ENCODE measurements at regions not wholly inside any gene's neighbourhood (a gene's known extent, or its start where the extent isn't known, plus 50 kb on each side); places are given as distances from the start of the nearest gene placed in this dataset.

DNA sequence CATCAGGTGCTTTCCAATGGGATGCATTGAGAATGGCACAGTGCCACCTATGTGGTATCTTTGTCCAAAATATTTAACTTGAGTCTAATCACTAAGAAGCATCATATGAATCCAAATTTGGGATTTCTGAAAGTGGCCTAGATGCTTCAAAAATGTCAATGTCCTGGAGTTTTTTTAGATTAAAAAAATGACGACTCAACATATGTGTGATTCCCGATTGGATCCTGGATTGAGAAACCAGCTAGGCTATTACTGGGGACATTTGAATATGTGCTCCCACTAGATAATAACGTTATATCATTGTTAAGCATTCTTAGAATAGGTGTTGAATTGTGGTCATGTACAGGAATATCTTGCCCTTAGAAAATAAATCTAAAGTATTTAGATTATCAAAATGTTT is 189.2 kb downstream of the TBXT start:
- Histone ChIP-seq H3K9ac (no peak overlapping the region), H4K20me1 (ENCODE audit: low read depth) (no peaks in the 10 kb centered on the region), H3K79me2 (ENCODE audit: low read depth) (no peaks in the 10 kb centered on the region), H3K4me2 (no peak overlapping the region), H3K4me1 (no peaks in the 10 kb centered on the region), H3F3A (ENCODE audit: low read depth) (no peaks in the 10 kb centered on the region), H3K4me3 (no peak overlapping the region), H3K36me3 (no peaks in the 10 kb centered on the region), H3K27me3 (peaks cover 33% of the 10 kb centered on the region), H3K27ac (no peak overlapping the region), H3K9me3 (ENCODE audit: low read depth) (no peaks in the 10 kb centered on the region), H2AFZ (replicated peaks) (no peak overlapping the region)
- Mint-ChIP-seq H3K36me3 (no peaks in the 10 kb centered on the region), H3K9me3 (no peaks in the 10 kb centered on the region), H3K27me3 (ENCODE audit: insufficient read depth, low read depth) (no peaks in the 10 kb centered on the region), H3K4me3 (no peak overlapping the region), H3K27ac (no peak overlapping the region), H3K4me1 (no peaks in the 10 kb centered on the region)
- no peak for DNase-seq (ENCODE audit: low spot score)
- TF ChIP-seq EZH2 (IDR thresholded peaks at IDR 0.05) = no peak
- no peak for TF ChIP-seq CTCF (IDR thresholded peaks at IDR 0.05)
- TF ChIP-seq EZH2phosphoT487 (IDR thresholded peaks at IDR 0.05) = no peak

DNA sequence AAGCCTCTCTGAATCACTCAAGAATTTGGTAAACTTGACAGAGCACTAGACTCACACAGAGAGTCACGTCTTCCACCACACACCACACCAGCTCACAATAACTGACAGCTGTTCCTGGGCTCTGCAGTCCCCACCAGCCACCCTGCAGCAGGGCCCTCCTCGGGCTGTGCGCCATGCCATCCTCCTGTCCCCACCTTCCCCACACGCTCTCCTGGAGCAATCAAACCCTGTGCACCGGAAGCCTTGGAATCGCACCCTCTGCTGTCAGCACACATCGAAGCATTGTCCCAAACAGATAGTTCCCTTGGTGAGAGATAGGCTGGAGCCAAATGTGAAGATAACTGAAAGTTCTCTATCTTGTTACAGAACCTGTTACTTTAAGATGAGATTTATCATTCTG is 191.0 kb downstream of the TBXT start:
- Histone ChIP-seq H2AFZ (replicated peaks) (no peak overlapping the region), H3K9me3 (ENCODE audit: low read depth) (no peaks in the 10 kb centered on the region), H3K79me2 (ENCODE audit: low read depth) (no peaks in the 10 kb centered on the region), H4K20me1 (ENCODE audit: low read depth) (no peaks in the 10 kb centered on the region), H3K9ac (no peak overlapping the region), H3K27me3 (peaks cover 15% of the 10 kb centered on the region), H3F3A (ENCODE audit: low read depth) (no peaks in the 10 kb centered on the region), H3K4me1 (no peaks in the 10 kb centered on the region), H3K27ac (no peak overlapping the region), H3K4me3 (no peak overlapping the region), H3K4me2 (no peak overlapping the region), H3K36me3 (no peaks in the 10 kb centered on the region)
- TF ChIP-seq EZH2phosphoT487 (IDR thresholded peaks at IDR 0.05) = no peak
- TF ChIP-seq EZH2 (IDR thresholded peaks at IDR 0.05) = no peak
- TF ChIP-seq CTCF (IDR thresholded peaks at IDR 0.05) = peak; percentile 9
- DNase-seq (ENCODE audit: low spot score) = no peak
- Mint-ChIP-seq H3K27me3 (ENCODE audit: insufficient read depth, low read depth) (no peaks in the 10 kb centered on the region), H3K27ac (no peak overlapping the region), H3K36me3 (no peaks in the 10 kb centered on the region), H3K4me3 (no peak overlapping the region), H3K4me1 (no peaks in the 10 kb centered on the region), H3K9me3 (no peaks in the 10 kb centered on the region)

DNA sequence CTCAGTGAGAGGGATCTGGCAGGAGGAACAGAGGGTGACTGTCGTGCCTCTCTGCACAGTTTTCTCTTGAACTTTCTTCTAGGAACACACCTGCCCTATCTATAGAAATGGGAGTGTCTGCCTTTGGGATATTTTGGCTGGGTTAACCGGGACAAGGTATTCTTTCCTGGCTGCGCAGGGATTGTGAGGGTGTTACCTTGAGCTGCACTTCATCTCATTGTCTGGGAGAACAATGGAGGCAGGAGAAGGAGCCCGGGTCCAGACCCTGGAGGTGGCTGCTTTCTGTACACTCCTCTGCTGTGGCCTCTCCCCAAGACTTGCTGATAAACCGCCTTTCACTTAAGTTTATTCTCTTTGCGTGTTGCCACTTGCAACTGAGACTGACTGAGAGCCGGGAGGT is 192.8 kb downstream of the TBXT start:
- Mint-ChIP-seq H3K9me3 (no peaks in the 10 kb centered on the region), H3K27me3 (ENCODE audit: insufficient read depth, low read depth) (no peaks in the 10 kb centered on the region), H3K36me3 (no peaks in the 10 kb centered on the region), H3K4me3 (no peak overlapping the region), H3K27ac (no peak overlapping the region), H3K4me1 (no peaks in the 10 kb centered on the region)
- H3K9ac ChIP-seq = no peak overlapping the region
- H3K36me3 ChIP-seq = no peaks in the 10 kb centered on the region
- H3K4me2 ChIP-seq = no peak overlapping the region
- H3K27me3 ChIP-seq = peaks cover 1% of the 10 kb centered on the region
- TF ChIP-seq EZH2phosphoT487 (IDR thresholded peaks at IDR 0.05) (no peak), CTCF (IDR thresholded peaks at IDR 0.05) (no peak), EZH2 (IDR thresholded peaks at IDR 0.05) (no peak)
- no peak overlapping the region for H3K27ac ChIP-seq
- no peaks in the 10 kb centered on the region for H3F3A ChIP-seq (ENCODE audit: low read depth)
- no peaks in the 10 kb centered on the region for H3K9me3 ChIP-seq (ENCODE audit: low read depth)
- DNase-seq (ENCODE audit: low spot score) = no peak
- H4K20me1 ChIP-seq (ENCODE audit: low read depth) = no peaks in the 10 kb centered on the region
- no peaks in the 10 kb centered on the region for H3K4me1 ChIP-seq
- H3K4me3 ChIP-seq = no peak overlapping the region
- H3K79me2 ChIP-seq (ENCODE audit: low read depth) = no peaks in the 10 kb centered on the region
- H2AFZ ChIP-seq (replicated peaks) = no peak overlapping the region

- no peak overlapping the region for H3K4me3 ChIP-seq
- no peak for DNase-seq (ENCODE audit: low spot score)
- H3K27me3 Mint-ChIP-seq (ENCODE audit: insufficient read depth, low read depth) = peaks cover 2% of the 10 kb centered on the region
- H3K27ac ChIP-seq = no peak overlapping the region
- H3K9me3 Mint-ChIP-seq = no peaks in the 10 kb centered on the region
- no peak overlapping the region for H3K4me2 ChIP-seq
- no peaks in the 10 kb centered on the region for H4K20me1 ChIP-seq (ENCODE audit: low read depth)
- no peaks in the 10 kb centered on the region for H3K27me3 ChIP-seq
- no peaks in the 10 kb centered on the region for H3K9me3 ChIP-seq (ENCODE audit: low read depth)
- H3K4me1 Mint-ChIP-seq = no peaks in the 10 kb centered on the region
- no peaks in the 10 kb centered on the region for H3F3A ChIP-seq (ENCODE audit: low read depth)
- H3K36me3 ChIP-seq = no peaks in the 10 kb centered on the region
- H3K36me3 Mint-ChIP-seq = no peaks in the 10 kb centered on the region
- H3K27ac Mint-ChIP-seq = no peak overlapping the region
- H2AFZ ChIP-seq (replicated peaks) = no peak overlapping the region
- no peak for TF ChIP-seq CTCF (IDR thresholded peaks at IDR 0.05)
- TF ChIP-seq EZH2phosphoT487 (IDR thresholded peaks at IDR 0.05) = no peak
- no peak for TF ChIP-seq EZH2 (IDR thresholded peaks at IDR 0.05)
- H3K79me2 ChIP-seq (ENCODE audit: low read depth) = no peaks in the 10 kb centered on the region
- H3K9ac ChIP-seq = no peak overlapping the region
- H3K4me1 ChIP-seq = no peaks in the 10 kb centered on the region
- H3K4me3 Mint-ChIP-seq = no peak overlapping the region
Observed at GRCh38 chr6:165973473-165973872, 194.2 kb downstream of the TBXT start.
